GM23338 (cell line): ENCODE measurements at regions not wholly inside any gene's neighbourhood (a gene's known extent, or its start where the extent isn't known, plus 50 kb on each side); places are given as distances from the start of the nearest gene placed in this dataset.

Experiments used
- ATAC-seq: fragments of 200-7000 bp; cut with Tn5 transposase; 3 replicates; pipeline ENCODE4 v1.9.1; 2020
- DNase-seq: peaks from one replicate; pipeline ENCODE4 v3.0.0-alpha.2; 2015; ENCODE audit warnings: low spot score
- H2AFZ ChIP-seq: fragments of 200-600 bp; sonication (generic); 2 replicates; pipeline ENCODE4 v1.8.0; 2016; ENCODE audit warnings: antibody characterized with exemption, mild to moderate bottlenecking, moderate library complexity
- H3F3A ChIP-seq: fragments of 200-600 bp; sonication (generic); replicated peaks from 2 replicates; pipeline ENCODE4 v1.8.0; 2017; ENCODE audit warnings: antibody characterized with exemption, mixed run types, low read depth
- H3K27ac ChIP-seq: fragments of 200-600 bp; sonication (generic); 2 replicates; pipeline ENCODE4 v1.6.1; 2016; ENCODE audit warnings: low read depth
- H3K27me3 ChIP-seq: fragments of 200-600 bp; sonication (generic); 2 replicates; pipeline ENCODE4 v1.8.0; 2016; ENCODE audit warnings: mild to moderate bottlenecking, mixed run types, moderate library complexity; ENCODE audit not compliant: insufficient read depth
- H3K36me3 ChIP-seq: fragments of 200-600 bp; sonication (generic); 2 replicates; pipeline ENCODE4 v1.8.0; 2016; ENCODE audit warnings: mild to moderate bottlenecking; ENCODE audit not compliant: insufficient read depth
- H3K4me1 ChIP-seq: fragments of 200-600 bp; sonication (generic); 2 replicates; pipeline ENCODE4 v1.8.0; 2016; ENCODE audit warnings: mild to moderate bottlenecking, moderate library complexity; ENCODE audit not compliant: insufficient read depth
- H3K4me2 ChIP-seq: fragments of 200-600 bp; sonication (generic); 2 replicates; pipeline ENCODE4 v1.7.1; 2017; ENCODE audit warnings: mixed run types
- H3K4me3 ChIP-seq: fragments of 200-600 bp; sonication (generic); 2 replicates; pipeline ENCODE4 v1.6.1; 2016; ENCODE audit warnings: mixed run types
- H3K79me2 ChIP-seq: fragments of 200-600 bp; sonication (generic); replicated peaks from 2 replicates; pipeline ENCODE4 v1.8.0; 2017; ENCODE audit warnings: mild to moderate bottlenecking; ENCODE audit not compliant: insufficient read depth
- H3K9me2 ChIP-seq: fragments of 200-600 bp; sonication (generic); 2 replicates; pipeline ENCODE4 v1.8.0; 2017; ENCODE audit not compliant: insufficient read depth
- H4K20me1 ChIP-seq: fragments of 200-600 bp; sonication (generic); replicated peaks from 2 replicates; pipeline ENCODE4 v1.8.0; 2017; ENCODE audit warnings: mild to moderate bottlenecking; ENCODE audit not compliant: insufficient read depth
- H3K27ac Mint-ChIP-seq: 2 replicates; pipeline ENCODE4 v1.8.0; 2020; ENCODE audit warnings: inconsistent platforms, mild to moderate bottlenecking, moderate library complexity, mixed read lengths
- H3K27me3 Mint-ChIP-seq: 3 replicates; pipeline ENCODE4 v1.8.0; 2022; ENCODE audit warnings: low read depth, mild to moderate bottlenecking, moderate library complexity, mixed read lengths, inconsistent platforms; ENCODE audit not compliant: insufficient read depth, poor library complexity
- H3K36me3 Mint-ChIP-seq: 3 replicates; pipeline ENCODE4 v1.8.0; 2021; ENCODE audit warnings: low read depth, mild to moderate bottlenecking, inconsistent platforms, moderate library complexity, mixed read lengths
- H3K4me1 Mint-ChIP-seq: 3 replicates; pipeline ENCODE4 v1.8.0; 2020; ENCODE audit warnings: mild to moderate bottlenecking, inconsistent platforms, mixed read lengths
- H3K4me3 Mint-ChIP-seq: 3 replicates; pipeline ENCODE4 v1.8.0; 2021; ENCODE audit warnings: moderate library complexity, mild to moderate bottlenecking, inconsistent platforms, mixed read lengths
- H3K9me3 Mint-ChIP-seq: 3 replicates; pipeline ENCODE4 v1.8.0; 2020; ENCODE audit warnings: moderate library complexity, mild to moderate bottlenecking, inconsistent platforms, mixed read lengths
- CREB1 ChIP-seq: fragments of 250-450 bp; sonication (Bioruptor Pico); IDR thresholded peaks from 2 replicates; pipeline ENCODE4 v1.5.0; 2020; ENCODE audit warnings: low read depth, mild to moderate bottlenecking, moderate library complexity
- CTCF ChIP-seq, 2 experiments: fragments of 200-600 bp in 1 of 2; sonication (generic) in 1 of 2; conservative IDR thresholded peaks; 2 replicates each; pipeline versions ENCODE4 v1.5.1 to v1.6.1; 2016 to 2017; ENCODE audit warnings: antibody characterized with exemption in 2 of 2, low read depth in 2 of 2, mild to moderate bottlenecking in 2 of 2, moderate library complexity in 1 of 2
- ETS1 ChIP-seq: IDR thresholded peaks from 2 replicates; pipeline ENCODE4 v1.6.1; 2016; ENCODE audit warnings: antibody characterized with exemption
- EZH2 ChIP-seq: fragments of 200-600 bp; sonication (generic); IDR thresholded peaks from one replicate; pipeline ENCODE4 v1.8.0; 2017; ENCODE audit warnings: antibody characterized with exemption, mild to moderate bottlenecking, low read depth; ENCODE audit not compliant: unreplicated experiment
- EZH2phosphoT487 ChIP-seq: fragments of 200-600 bp; sonication (generic); IDR thresholded peaks from one replicate; pipeline ENCODE4 v1.8.1; 2018; ENCODE audit warnings: antibody characterized with exemption; ENCODE audit not compliant: unreplicated experiment
- JUNB ChIP-seq: IDR thresholded peaks from one replicate; pipeline ENCODE4 v1.6.1; 2016; ENCODE audit warnings: antibody characterized with exemption; ENCODE audit not compliant: unreplicated experiment
- POLR2AphosphoS5 ChIP-seq: IDR thresholded peaks from 2 replicates; pipeline ENCODE4 v1.6.1; 2016; ENCODE audit warnings: antibody characterized with exemption, low read depth
- STAT1 ChIP-seq: IDR thresholded peaks from one replicate; pipeline ENCODE4 v1.6.1; 2016; ENCODE audit warnings: antibody characterized with exemption; ENCODE audit not compliant: unreplicated experiment
- ZNF114 ChIP-seq: fragments of 250-450 bp; sonication (Bioruptor Pico); IDR thresholded peaks from 2 replicates; pipeline ENCODE4 v1.5.0; 2020; ENCODE audit warnings: mild to moderate bottlenecking, moderate library complexity
- TF ChIP-seq, protein P1 (sequence below): fragments of 250-450 bp; sonication (Bioruptor Pico); IDR thresholded peaks from 2 replicates; pipeline ENCODE4 v1.5.0; 2020; ENCODE audit warnings: mild to moderate bottlenecking, moderate library complexity
- TF ChIP-seq, protein P2 (sequence below): IDR thresholded peaks from one replicate; pipeline ENCODE4 v1.6.1; 2018; ENCODE audit warnings: antibody characterized with exemption; ENCODE audit not compliant: unreplicated experiment

DNA sequence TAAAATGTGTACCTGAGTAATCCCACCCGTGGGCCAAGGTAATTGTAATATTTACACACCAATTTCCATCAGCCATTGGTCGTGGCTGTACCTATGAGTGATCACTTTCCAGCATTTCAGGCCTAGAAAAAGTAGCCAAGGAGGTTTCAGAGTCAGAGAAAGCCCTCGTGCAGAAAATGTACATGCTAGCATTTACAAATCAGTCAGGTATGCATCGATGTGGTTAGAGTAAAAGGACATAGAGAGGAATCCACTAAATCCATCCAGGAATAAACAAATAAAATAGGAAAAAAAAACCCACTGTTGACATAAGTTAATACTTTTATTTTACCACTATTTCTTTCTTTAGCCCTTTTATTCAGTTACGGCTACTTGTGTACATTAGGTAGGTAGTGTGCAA is 256.8 kb downstream of the TRIML1 start (continued):
- TF ChIP-seq ETS1 (no peak), CTCF (conservative IDR thresholded peaks at IDR 0.05; ENCODE audit: low read depth in 2 of 2) (no peak), STAT1 (no peak)

GRCh38 chr4:188399834-188400233 is 260.6 kb downstream of the TRIML1 start:
- H3K4me1 ChIP-seq = peaks cover 18% of the 10 kb centered on the region
- H3K36me3 ChIP-seq = no peaks in the 10 kb centered on the region
- H3K79me2 ChIP-seq = no peaks in the 10 kb centered on the region
- H3F3A ChIP-seq = peaks cover 11% of the 10 kb centered on the region
- no peaks in the 10 kb centered on the region for H4K20me1 ChIP-seq
- H2AFZ ChIP-seq = no peak overlapping the region
- peaks cover 28% of the 10 kb centered on the region for H3K4me1 Mint-ChIP-seq
- DNase-seq (peak; percentile 81), ATAC-seq (peak; percentile 95)
- no peaks in the 10 kb centered on the region for H3K27me3 ChIP-seq
- peaks cover 18% of the 10 kb centered on the region for H3K9me3 Mint-ChIP-seq
- H3K27me3 Mint-ChIP-seq = peaks cover 2% of the 10 kb centered on the region
- no peak overlapping the region for H3K4me3 ChIP-seq
- peak overlapping the region; percentile 90 for H3K27ac ChIP-seq
- 0 out of 2 replicates have a peak, but pooled peaks cover 3% of the 10 kb centered on the region for H3K9me2 ChIP-seq
- no peak overlapping the region for H3K4me2 ChIP-seq
- peak overlapping the region; percentile 77 for H3K27ac Mint-ChIP-seq
- peaks cover 27% of the 10 kb centered on the region; the same call in 2 of the 3 replicates for H3K36me3 Mint-ChIP-seq
- no peak overlapping the region for H3K4me3 Mint-ChIP-seq
- no peak for TF ChIP-seq ETS1
- TF ChIP-seq CREB1 (CRISPR knock-in tag) = no peak
- TF ChIP-seq STAT1 = no peak
- TF ChIP-seq, protein P1, sequence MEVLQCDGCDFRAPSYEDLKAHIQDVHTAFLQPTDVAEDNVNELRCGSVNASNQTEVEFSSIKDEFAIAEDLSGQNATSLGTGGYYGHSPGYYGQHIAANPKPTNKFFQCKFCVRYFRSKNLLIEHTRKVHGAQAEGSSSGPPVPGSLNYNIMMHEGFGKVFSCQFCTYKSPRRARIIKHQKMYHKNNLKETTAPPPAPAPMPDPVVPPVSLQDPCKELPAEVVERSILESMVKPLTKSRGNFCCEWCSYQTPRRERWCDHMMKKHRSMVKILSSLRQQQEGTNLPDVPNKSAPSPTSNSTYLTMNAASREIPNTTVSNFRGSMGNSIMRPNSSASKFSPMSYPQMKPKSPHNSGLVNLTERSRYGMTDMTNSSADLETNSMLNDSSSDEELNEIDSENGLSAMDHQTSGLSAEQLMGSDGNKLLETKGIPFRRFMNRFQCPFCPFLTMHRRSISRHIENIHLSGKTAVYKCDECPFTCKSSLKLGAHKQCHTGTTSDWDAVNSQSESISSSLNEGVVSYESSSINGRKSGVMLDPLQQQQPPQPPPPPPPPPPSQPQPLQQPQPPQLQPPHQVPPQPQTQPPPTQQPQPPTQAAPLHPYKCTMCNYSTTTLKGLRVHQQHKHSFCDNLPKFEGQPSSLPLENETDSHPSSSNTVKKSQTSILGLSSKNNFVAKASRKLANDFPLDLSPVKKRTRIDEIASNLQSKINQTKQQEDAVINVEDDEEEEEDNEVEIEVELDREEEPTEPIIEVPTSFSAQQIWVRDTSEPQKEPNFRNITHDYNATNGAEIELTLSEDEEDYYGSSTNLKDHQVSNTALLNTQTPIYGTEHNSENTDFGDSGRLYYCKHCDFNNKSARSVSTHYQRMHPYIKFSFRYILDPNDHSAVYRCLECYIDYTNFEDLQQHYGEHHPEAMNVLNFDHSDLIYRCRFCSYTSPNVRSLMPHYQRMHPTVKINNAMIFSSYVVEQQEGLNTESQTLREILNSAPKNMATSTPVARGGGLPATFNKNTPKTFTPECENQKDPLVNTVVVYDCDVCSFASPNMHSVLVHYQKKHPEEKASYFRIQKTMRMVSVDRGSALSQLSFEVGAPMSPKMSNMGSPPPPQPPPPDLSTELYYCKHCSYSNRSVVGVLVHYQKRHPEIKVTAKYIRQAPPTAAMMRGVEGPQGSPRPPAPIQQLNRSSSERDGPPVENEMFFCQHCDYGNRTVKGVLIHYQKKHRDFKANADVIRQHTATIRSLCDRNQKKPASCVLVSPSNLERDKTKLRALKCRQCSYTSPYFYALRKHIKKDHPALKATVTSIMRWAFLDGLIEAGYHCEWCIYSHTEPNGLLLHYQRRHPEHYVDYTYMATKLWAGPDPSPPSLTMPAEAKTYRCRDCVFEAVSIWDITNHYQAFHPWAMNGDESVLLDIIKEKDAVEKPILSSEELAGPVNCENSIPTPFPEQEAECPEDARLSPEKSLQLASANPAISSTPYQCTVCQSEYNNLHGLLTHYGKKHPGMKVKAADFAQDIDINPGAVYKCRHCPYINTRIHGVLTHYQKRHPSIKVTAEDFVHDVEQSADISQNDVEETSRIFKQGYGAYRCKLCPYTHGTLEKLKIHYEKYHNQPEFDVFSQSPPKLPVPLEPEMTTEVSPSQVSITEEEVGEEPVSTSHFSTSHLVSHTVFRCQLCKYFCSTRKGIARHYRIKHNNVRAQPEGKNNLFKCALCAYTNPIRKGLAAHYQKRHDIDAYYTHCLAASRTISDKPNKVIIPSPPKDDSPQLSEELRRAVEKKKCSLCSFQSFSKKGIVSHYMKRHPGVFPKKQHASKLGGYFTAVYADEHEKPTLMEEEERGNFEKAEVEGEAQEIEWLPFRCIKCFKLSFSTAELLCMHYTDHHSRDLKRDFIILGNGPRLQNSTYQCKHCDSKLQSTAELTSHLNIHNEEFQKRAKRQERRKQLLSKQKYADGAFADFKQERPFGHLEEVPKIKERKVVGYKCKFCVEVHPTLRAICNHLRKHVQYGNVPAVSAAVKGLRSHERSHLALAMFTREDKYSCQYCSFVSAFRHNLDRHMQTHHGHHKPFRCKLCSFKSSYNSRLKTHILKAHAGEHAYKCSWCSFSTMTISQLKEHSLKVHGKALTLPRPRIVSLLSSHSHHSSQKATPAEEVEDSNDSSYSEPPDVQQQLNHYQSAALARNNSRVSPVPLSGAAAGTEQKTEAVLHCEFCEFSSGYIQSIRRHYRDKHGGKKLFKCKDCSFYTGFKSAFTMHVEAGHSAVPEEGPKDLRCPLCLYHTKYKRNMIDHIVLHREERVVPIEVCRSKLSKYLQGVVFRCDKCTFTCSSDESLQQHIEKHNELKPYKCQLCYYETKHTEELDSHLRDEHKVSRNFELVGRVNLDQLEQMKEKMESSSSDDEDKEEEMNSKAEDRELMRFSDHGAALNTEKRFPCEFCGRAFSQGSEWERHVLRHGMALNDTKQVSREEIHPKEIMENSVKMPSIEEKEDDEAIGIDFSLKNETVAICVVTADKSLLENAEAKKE (CRISPR knock-in tag) = peak; percentile 77; the same call in 1 of the 2 replicates
- TF ChIP-seq, protein P2, sequence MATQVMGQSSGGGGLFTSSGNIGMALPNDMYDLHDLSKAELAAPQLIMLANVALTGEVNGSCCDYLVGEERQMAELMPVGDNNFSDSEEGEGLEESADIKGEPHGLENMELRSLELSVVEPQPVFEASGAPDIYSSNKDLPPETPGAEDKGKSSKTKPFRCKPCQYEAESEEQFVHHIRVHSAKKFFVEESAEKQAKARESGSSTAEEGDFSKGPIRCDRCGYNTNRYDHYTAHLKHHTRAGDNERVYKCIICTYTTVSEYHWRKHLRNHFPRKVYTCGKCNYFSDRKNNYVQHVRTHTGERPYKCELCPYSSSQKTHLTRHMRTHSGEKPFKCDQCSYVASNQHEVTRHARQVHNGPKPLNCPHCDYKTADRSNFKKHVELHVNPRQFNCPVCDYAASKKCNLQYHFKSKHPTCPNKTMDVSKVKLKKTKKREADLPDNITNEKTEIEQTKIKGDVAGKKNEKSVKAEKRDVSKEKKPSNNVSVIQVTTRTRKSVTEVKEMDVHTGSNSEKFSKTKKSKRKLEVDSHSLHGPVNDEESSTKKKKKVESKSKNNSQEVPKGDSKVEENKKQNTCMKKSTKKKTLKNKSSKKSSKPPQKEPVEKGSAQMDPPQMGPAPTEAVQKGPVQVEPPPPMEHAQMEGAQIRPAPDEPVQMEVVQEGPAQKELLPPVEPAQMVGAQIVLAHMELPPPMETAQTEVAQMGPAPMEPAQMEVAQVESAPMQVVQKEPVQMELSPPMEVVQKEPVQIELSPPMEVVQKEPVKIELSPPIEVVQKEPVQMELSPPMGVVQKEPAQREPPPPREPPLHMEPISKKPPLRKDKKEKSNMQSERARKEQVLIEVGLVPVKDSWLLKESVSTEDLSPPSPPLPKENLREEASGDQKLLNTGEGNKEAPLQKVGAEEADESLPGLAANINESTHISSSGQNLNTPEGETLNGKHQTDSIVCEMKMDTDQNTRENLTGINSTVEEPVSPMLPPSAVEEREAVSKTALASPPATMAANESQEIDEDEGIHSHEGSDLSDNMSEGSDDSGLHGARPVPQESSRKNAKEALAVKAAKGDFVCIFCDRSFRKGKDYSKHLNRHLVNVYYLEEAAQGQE = no peak
- no peak for TF ChIP-seq EZH2
- 0 out of 2 replicates have a peak, but pooled peaks have one; percentile 26 for TF ChIP-seq POLR2AphosphoS5
- TF ChIP-seq JUNB = no peak
- TF ChIP-seq ZNF114 (CRISPR knock-in tag) = peak; percentile 85; the same call in 1 of the 2 replicates
- TF ChIP-seq EZH2phosphoT487 = no peak
